ENCODE measurements at regions not wholly inside any gene's neighbourhood (a gene's known extent, or its start where the extent isn't known, plus 50 kb on each side); places are given as distances from the start of the nearest gene placed in this dataset.

GRCh38 chr19:32234663-32235217 is 110.7 kb upstream of the ZNF507 start:
- DNase-seq (ENCODE audit: low read depth, low spot score), result no peak

- no peak for DNase-seq (ENCODE audit: low read depth, low spot score)
Measured at GRCh38 chr19:32238076-32238475, 107.3 kb upstream of the ZNF507 start.

GRCh38 chr19:32240316-32240715 is 105.1 kb upstream of the ZNF507 start:
- DNase-seq (ENCODE audit: low read depth, low spot score), result no peak

- DNase-seq (ENCODE audit: low read depth, low spot score), result no peak
Measured at GRCh38 chr19:32241306-32241705, 104.1 kb upstream of the ZNF507 start.

GRCh38 chr19:32241932-32242710 is 103.3 kb upstream of the ZNF507 start:
- no peak for DNase-seq (ENCODE audit: low read depth, low spot score)

- DNase-seq (ENCODE audit: low read depth, low spot score), result no peak
Measured at GRCh38 chr19:32246006-32246405, 99.4 kb upstream of the ZNF507 start.

GRCh38 chr19:32251634-32252332 is 93.6 kb upstream of the ZNF507 start:
- DNase-seq (ENCODE audit: low read depth, low spot score), result no peak

- DNase-seq (ENCODE audit: low read depth, low spot score), result no peak
Measured at GRCh38 chr19:32252333-32252669, 93.1 kb upstream of the ZNF507 start.

GRCh38 chr19:32253683-32254508 is 91.5 kb upstream of the ZNF507 start:
- no peak for DNase-seq (ENCODE audit: low read depth, low spot score)

- DNase-seq (ENCODE audit: low read depth, low spot score), result no peak
Measured at GRCh38 chr19:32254509-32254890, 90.9 kb upstream of the ZNF507 start.

GRCh38 chr19:32255536-32256295 is 89.7 kb upstream of the ZNF507 start:
- no peak for DNase-seq (ENCODE audit: low read depth, low spot score)

- no peak for DNase-seq (ENCODE audit: low read depth, low spot score)
Measured at GRCh38 chr19:32256341-32256975, 89.0 kb upstream of the ZNF507 start.

GRCh38 chr19:32257326-32258073 is 87.9 kb upstream of the ZNF507 start:
- no peak for DNase-seq (ENCODE audit: low read depth, low spot score)

GRCh38 chr19:32258167-32258566 is 87.2 kb upstream of the ZNF507 start:
- no peak for DNase-seq (ENCODE audit: low read depth, low spot score)

- DNase-seq (ENCODE audit: low read depth, low spot score), result no peak
Measured at GRCh38 chr19:32264568-32264967, 80.8 kb upstream of the ZNF507 start.

- DNase-seq (ENCODE audit: low read depth, low spot score), result no peak
Measured at GRCh38 chr19:32265995-32266394, 79.4 kb upstream of the ZNF507 start.

- DNase-seq (ENCODE audit: low read depth, low spot score), result no peak
Measured at GRCh38 chr19:32266460-32266859, 79.0 kb upstream of the ZNF507 start.

- DNase-seq (ENCODE audit: low read depth, low spot score), result no peak
Measured at GRCh38 chr19:32268381-32268780, 77.0 kb upstream of the ZNF507 start.

GRCh38 chr19:32269831-32270230 is 75.6 kb upstream of the ZNF507 start:
- DNase-seq (ENCODE audit: low read depth, low spot score), result no peak

- DNase-seq (ENCODE audit: low read depth, low spot score), result no peak
Measured at GRCh38 chr19:32273483-32273882, 71.9 kb upstream of the ZNF507 start.
